ENCODE measurements at regions not wholly inside any gene's neighbourhood (a gene's known extent, or its start where the extent isn't known, plus 50 kb on each side); places are given as distances from the start of the nearest gene placed in this dataset.

DNA sequence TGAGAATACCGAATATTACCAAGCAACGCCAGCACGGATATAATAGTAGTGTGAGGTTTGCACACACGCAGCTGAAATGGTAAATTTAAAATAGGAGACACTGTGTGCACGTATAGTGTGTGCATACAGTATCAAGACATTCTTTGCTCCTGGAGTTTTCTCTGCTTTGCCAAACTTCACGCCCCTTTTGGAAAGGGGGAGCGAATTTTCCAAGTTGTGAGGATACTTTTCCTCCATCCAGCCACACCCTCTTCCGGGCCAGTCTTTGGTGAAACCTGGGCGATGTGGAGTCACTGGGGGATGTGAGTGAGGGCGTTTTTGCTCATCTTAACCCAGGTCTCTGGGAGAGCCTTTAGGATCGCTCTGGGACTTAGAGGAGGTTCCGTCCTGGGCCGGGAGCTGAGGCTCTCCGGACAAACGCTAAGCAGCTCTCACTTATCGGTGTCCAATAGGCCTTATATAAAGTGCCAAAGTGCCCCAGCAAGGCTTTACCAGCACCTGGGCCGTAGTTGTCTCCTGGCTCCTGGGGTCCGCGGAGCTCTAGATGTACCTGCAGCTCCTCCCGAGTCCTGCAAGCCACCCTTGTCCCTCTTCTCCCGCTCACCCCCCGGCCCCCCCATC lies 160.0 kb upstream of the MKI67 start:
- no peaks in the 10 kb centered on the region for H3K27me3 ChIP-seq
- 23 to 25% (median 24%) methylated on average over 22 of the region's 22 CpGs for WGBS, 3 donors
- TF ChIP-seq EP300 (IDR thresholded peaks at IDR 0.05) (no peak), POLR2A (IDR thresholded peaks at IDR 0.05) (no peak)
- TF ChIP-seq, protein P1, sequence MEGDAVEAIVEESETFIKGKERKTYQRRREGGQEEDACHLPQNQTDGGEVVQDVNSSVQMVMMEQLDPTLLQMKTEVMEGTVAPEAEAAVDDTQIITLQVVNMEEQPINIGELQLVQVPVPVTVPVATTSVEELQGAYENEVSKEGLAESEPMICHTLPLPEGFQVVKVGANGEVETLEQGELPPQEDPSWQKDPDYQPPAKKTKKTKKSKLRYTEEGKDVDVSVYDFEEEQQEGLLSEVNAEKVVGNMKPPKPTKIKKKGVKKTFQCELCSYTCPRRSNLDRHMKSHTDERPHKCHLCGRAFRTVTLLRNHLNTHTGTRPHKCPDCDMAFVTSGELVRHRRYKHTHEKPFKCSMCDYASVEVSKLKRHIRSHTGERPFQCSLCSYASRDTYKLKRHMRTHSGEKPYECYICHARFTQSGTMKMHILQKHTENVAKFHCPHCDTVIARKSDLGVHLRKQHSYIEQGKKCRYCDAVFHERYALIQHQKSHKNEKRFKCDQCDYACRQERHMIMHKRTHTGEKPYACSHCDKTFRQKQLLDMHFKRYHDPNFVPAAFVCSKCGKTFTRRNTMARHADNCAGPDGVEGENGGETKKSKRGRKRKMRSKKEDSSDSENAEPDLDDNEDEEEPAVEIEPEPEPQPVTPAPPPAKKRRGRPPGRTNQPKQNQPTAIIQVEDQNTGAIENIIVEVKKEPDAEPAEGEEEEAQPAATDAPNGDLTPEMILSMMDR (IDR thresholded peaks at IDR 0.05), result no peak
- H3K4me1 ChIP-seq (ENCODE audit: insufficient read depth), result no peaks in the 10 kb centered on the region
- H3K36me3 ChIP-seq, result no peaks in the 10 kb centered on the region
- no peaks in the 10 kb centered on the region for H3K9me3 ChIP-seq
- H3K4me3 ChIP-seq, result no peak overlapping the region
- H3K27ac ChIP-seq, result no peak overlapping the region
- DNase-seq, result no peak
- intact Hi-C loops (cut with DNase I), result no loop called here

DNA sequence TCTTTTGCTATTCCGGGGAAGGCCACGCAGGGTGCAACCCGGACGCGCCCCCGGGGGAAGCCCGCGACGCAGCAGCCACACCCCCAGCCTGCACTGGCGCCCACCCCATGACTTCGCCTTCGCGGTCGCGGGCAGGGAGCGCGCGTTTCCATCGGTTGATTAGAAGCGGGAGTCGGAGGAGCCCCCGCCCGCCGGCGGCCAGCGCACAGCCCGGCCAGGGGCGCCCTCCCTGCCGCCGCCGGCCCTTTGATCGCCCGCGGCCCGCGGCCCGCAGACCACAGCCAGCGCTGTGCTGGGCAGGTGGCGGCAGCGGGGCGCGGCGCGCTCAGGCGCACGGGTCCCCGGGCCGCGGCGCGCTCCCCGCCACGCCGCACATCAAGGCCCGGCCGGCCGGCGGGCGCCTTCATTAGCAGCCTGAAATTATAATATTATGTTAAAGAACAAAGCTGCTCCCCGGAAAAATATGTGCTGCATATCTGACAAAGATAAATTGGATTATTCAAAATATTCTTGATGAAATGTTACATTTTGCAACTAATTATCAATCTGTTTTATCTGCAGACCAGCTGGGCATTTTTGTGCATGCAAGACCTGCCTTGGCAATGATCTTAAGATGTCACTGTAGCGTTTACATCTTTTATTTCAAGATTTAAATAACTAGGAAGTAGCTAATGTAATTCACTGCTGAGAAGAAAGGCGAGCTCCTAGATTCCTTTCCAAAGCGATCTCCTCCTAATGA lies 160.7 kb upstream of the MKI67 start:
- no peak for DNase-seq
- TF ChIP-seq POLR2A (IDR thresholded peaks at IDR 0.05), result no peak
- TF ChIP-seq, protein P1 (IDR thresholded peaks at IDR 0.05), result no peak
- intact Hi-C loops (cut with DNase I), result no loop called here

DNA sequence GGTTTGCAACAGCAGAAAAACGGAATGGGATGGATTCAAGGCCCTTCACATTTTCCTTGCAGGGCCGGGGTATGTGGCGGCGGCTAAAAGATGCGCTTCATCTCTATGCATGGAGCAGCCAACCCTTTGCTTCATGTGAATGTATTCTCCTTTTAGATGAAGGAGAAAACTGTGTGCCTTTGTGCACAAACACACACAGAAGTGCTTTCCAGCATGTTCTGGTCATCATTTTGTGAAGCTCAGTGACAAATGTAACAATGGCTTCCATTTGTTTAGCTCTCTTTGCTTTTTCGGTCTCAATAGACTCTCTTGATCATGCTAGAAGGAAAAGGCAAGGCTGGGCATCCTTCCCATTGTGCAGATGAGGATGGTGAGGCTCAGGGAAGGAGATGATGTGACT lies 161.7 kb upstream of the MKI67 start:
- no peaks in the 10 kb centered on the region for H3K27me3 ChIP-seq

More for the DNA sequence above, 160.7 kb upstream of the MKI67 start:
- Histone ChIP-seq H3K36me3 (no peaks in the 10 kb centered on the region), H3K9me3 (no peaks in the 10 kb centered on the region), H3K27me3 (no peaks in the 10 kb centered on the region), H3K27ac (no peak overlapping the region), H3K4me3 (no peak overlapping the region), H3K4me1 (ENCODE audit: insufficient read depth) (no peaks in the 10 kb centered on the region)
- WGBS, 3 donors, result 3 to 4% (median 4%) methylated on average over 51 to 63 of the region's 63 CpGs

DNA sequence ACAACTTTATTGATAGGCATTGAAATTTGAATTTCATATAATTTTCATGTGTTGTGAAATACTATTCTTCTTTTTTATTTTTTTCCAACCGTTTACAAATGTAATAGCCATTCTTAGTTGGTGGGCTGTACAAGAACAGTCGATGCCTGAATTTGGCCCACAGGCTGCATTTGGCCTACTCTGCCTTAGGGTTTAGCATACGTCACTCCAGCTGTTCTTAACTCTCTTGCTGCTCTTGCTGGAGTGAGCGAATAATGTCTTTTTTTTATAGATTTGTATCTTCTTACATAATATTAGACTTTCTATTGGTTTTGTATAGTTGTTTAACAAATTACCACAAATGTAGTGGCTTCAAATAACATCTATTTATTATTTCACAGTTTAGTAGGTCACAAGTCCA lies 163.4 kb upstream of the MKI67 start:
- TF ChIP-seq EP300 (IDR thresholded peaks at IDR 0.05), result no peak
- TF ChIP-seq, protein P1 (IDR thresholded peaks at IDR 0.05), result no peak
- TF ChIP-seq POLR2A (IDR thresholded peaks at IDR 0.05), result no peak
- no peaks in the 10 kb centered on the region for H3K4me1 ChIP-seq (ENCODE audit: insufficient read depth)
- H3K9me3 ChIP-seq, result no peaks in the 10 kb centered on the region
- no peak overlapping the region for H3K4me3 ChIP-seq
- no peaks in the 10 kb centered on the region for H3K36me3 ChIP-seq
- no peak for DNase-seq
- 85 to 90% (median 85%) methylated on average over 4 of the region's 4 CpGs for WGBS, 3 donors
- intact Hi-C loops (cut with DNase I), result no loop called here
- no peaks in the 10 kb centered on the region for H3K27me3 ChIP-seq
- no peak overlapping the region for H3K27ac ChIP-seq

More for the DNA sequence above, 161.7 kb upstream of the MKI67 start:
- TF ChIP-seq POLR2A (IDR thresholded peaks at IDR 0.05) (no peak), EP300 (IDR thresholded peaks at IDR 0.05) (no peak)
- no peaks in the 10 kb centered on the region for H3K4me1 ChIP-seq (ENCODE audit: insufficient read depth)
- H3K27ac ChIP-seq, result no peak overlapping the region
- 78 to 86% (median 81%) methylated on average over 6 of the region's 6 CpGs for WGBS, 3 donors
- DNase-seq, result no peak
- H3K9me3 ChIP-seq, result no peaks in the 10 kb centered on the region
- no peak overlapping the region for H3K4me3 ChIP-seq
- H3K36me3 ChIP-seq, result no peaks in the 10 kb centered on the region
- intact Hi-C loops (cut with DNase I), result no loop called here

DNA sequence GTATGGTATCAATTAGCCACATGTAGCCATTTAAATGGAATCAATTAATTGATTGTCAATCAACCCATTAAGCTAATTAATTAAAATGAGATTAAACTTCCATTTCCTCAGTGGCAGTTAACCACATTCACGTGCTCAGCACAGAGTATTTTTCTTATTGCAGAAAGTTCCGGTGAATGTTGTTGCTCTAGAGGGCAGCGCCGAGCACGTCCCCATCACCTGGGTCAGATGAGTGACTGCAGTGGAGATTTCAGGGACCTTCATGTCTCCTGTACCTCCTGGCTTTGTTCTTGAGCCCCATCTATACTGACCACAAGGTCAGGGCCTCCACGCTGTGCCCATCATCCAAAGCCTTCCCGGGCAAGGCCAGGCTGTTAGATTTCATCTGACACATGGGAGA lies 168.8 kb upstream of the MKI67 start:
- TF ChIP-seq POLR2A (IDR thresholded peaks at IDR 0.05) (no peak), EP300 (IDR thresholded peaks at IDR 0.05) (no peak)
- TF ChIP-seq, protein P1 (IDR thresholded peaks at IDR 0.05), result no peak
- Histone ChIP-seq H3K27ac (no peak overlapping the region), H3K27me3 (no peaks in the 10 kb centered on the region), H3K36me3 (no peaks in the 10 kb centered on the region), H3K9me3 (no peaks in the 10 kb centered on the region), H3K4me3 (no peak overlapping the region), H3K4me1 (ENCODE audit: insufficient read depth) (no peaks in the 10 kb centered on the region)
- DNase-seq, result no peak
- 79 to 91% (median 87%) methylated on average over 7 of the region's 7 CpGs for WGBS, 3 donors
- intact Hi-C loops (cut with DNase I), result no loop called here

All from ovary (tissue), 7 donors.